ENCODE measurements at regions not wholly inside any gene's neighbourhood (a gene's known extent, or its start where the extent isn't known, plus 50 kb on each side); places are given as distances from the start of the nearest gene placed in this dataset.

DNA sequence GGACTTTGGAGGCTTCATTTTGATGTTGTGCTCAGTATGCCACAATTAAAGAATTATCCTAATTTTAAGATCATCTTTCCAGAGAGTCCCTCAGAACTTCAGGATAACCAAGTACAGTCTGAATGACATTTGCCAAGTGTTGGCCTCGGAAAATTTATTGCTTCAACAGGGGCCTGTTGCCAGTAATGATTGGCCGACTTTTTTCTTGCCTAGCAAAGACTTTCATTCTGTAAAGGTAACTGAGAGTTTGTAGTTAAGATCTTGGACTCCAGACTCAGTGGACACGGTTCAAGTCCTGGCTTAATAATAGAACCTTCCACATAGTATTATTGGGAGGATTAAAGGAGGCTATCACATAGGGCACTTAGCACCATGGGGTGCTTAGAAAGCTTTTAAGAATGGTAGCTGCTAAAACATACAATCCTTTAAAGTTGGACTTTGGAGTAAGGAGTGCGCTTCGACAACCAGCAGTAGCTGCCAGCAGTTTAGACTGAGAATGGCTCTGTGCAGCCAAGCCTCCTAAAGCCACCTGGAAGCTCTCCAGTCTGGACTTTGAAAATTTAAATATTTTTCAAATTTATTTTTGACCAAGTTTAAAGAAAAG, 90.0 kb downstream of the PLCE1 start:
- H3K4me1 ChIP-seq (ENCODE audit: insufficient read depth): no peaks in the 10 kb centered on the region
- H3K4me3 Mint-ChIP-seq: no peak overlapping the region
- no peaks in the 10 kb centered on the region for H3K36me3 Mint-ChIP-seq (ENCODE audit: low read depth)
- H2AFZ ChIP-seq: no peak overlapping the region
- H3F3A ChIP-seq (replicated peaks; ENCODE audit: low read depth): no peaks in the 10 kb centered on the region
- no peaks in the 10 kb centered on the region for H3K9me2 ChIP-seq (ENCODE audit: insufficient read depth)
- H3K79me2 ChIP-seq (replicated peaks; ENCODE audit: insufficient read depth): no peaks in the 10 kb centered on the region
- no peak overlapping the region for H3K27ac ChIP-seq (ENCODE audit: low read depth)
- no peaks in the 10 kb centered on the region for H4K20me1 ChIP-seq (replicated peaks; ENCODE audit: insufficient read depth)
- H3K4me3 ChIP-seq: no peak overlapping the region
- H3K9me3 Mint-ChIP-seq: no peaks in the 10 kb centered on the region; the same call in 2 of the 3 replicates
- DNase-seq (ENCODE audit: low spot score): no peak
- no peaks in the 10 kb centered on the region for H3K27me3 ChIP-seq (ENCODE audit: insufficient read depth)
- H3K36me3 ChIP-seq (ENCODE audit: insufficient read depth): no peaks in the 10 kb centered on the region
- H3K4me1 Mint-ChIP-seq: peaks cover under 1% of the 10 kb centered on the region; the same call in 2 of the 3 replicates
- peaks cover 4% of the 10 kb centered on the region for H3K27me3 Mint-ChIP-seq (ENCODE audit: insufficient read depth, low read depth, poor library complexity)
- ATAC-seq: no peak
- no peak overlapping the region for H3K4me2 ChIP-seq
- no peak overlapping the region for H3K27ac Mint-ChIP-seq
- TF ChIP-seq ZNF331 (CRISPR knock-in tag; IDR thresholded peaks at IDR 0.05; ENCODE audit: low read depth): no peak

DNA sequence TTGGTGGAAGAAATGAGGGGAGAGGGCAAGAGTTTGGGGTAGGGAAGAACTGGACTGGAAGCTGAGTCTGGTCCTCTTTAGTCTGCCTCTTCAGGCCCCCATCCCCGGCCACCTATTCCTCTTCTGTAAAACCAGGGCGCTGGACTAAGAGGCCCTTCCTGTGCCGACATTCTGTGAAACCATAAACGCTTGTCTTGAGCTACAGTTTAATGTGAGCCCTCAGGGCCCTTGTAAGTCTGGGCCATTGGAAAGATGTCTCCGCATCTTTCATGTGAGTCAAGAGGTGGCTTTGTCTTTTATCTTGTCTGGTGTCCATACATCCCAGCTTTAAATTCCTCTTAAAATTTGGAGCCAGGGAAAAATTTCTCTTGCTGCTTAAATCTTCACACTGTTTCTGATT, 90.6 kb downstream of the PLCE1 start:
- Histone ChIP-seq H3K4me1 (ENCODE audit: insufficient read depth) (no peaks in the 10 kb centered on the region), H3F3A (replicated peaks; ENCODE audit: low read depth) (no peaks in the 10 kb centered on the region), H4K20me1 (replicated peaks; ENCODE audit: insufficient read depth) (no peaks in the 10 kb centered on the region), H3K79me2 (replicated peaks; ENCODE audit: insufficient read depth) (no peaks in the 10 kb centered on the region), H3K27ac (ENCODE audit: low read depth) (no peak overlapping the region), H3K4me3 (no peak overlapping the region), H2AFZ (0 out of 2 replicates have a peak overlapping the region, but pooled peaks have one; percentile 28), H3K27me3 (ENCODE audit: insufficient read depth) (no peaks in the 10 kb centered on the region), H3K36me3 (ENCODE audit: insufficient read depth) (no peaks in the 10 kb centered on the region), H3K9me2 (ENCODE audit: insufficient read depth) (no peaks in the 10 kb centered on the region), H3K4me2 (no peak overlapping the region)
- Mint-ChIP-seq H3K4me3 (no peak overlapping the region), H3K4me1 (peaks cover 3% of the 10 kb centered on the region; the same call in 2 of the 3 replicates), H3K36me3 (ENCODE audit: low read depth) (no peaks in the 10 kb centered on the region), H3K27ac (no peak overlapping the region), H3K9me3 (no peaks in the 10 kb centered on the region; the same call in 2 of the 3 replicates), H3K27me3 (ENCODE audit: insufficient read depth, low read depth, poor library complexity) (peaks cover 4% of the 10 kb centered on the region)
- no peak for ATAC-seq
- no peak for DNase-seq (ENCODE audit: low spot score)
- TF ChIP-seq, protein P1, sequence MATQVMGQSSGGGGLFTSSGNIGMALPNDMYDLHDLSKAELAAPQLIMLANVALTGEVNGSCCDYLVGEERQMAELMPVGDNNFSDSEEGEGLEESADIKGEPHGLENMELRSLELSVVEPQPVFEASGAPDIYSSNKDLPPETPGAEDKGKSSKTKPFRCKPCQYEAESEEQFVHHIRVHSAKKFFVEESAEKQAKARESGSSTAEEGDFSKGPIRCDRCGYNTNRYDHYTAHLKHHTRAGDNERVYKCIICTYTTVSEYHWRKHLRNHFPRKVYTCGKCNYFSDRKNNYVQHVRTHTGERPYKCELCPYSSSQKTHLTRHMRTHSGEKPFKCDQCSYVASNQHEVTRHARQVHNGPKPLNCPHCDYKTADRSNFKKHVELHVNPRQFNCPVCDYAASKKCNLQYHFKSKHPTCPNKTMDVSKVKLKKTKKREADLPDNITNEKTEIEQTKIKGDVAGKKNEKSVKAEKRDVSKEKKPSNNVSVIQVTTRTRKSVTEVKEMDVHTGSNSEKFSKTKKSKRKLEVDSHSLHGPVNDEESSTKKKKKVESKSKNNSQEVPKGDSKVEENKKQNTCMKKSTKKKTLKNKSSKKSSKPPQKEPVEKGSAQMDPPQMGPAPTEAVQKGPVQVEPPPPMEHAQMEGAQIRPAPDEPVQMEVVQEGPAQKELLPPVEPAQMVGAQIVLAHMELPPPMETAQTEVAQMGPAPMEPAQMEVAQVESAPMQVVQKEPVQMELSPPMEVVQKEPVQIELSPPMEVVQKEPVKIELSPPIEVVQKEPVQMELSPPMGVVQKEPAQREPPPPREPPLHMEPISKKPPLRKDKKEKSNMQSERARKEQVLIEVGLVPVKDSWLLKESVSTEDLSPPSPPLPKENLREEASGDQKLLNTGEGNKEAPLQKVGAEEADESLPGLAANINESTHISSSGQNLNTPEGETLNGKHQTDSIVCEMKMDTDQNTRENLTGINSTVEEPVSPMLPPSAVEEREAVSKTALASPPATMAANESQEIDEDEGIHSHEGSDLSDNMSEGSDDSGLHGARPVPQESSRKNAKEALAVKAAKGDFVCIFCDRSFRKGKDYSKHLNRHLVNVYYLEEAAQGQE (IDR thresholded peaks at IDR 0.05; ENCODE audit: unreplicated experiment): no peak
- TF ChIP-seq JUNB (IDR thresholded peaks at IDR 0.05; ENCODE audit: unreplicated experiment) (no peak), CREB1 (CRISPR knock-in tag; IDR thresholded peaks at IDR 0.05; ENCODE audit: low read depth) (no peak), STAT1 (IDR thresholded peaks at IDR 0.05; ENCODE audit: unreplicated experiment) (no peak), POLR2AphosphoS5 (IDR thresholded peaks at IDR 0.05; ENCODE audit: low read depth) (no peak), EZH2phosphoT487 (IDR thresholded peaks at IDR 0.05; ENCODE audit: unreplicated experiment) (no peak), NANOG (IDR thresholded peaks at IDR 0.05; ENCODE audit: borderline replicate concordance) (no peak), ZNF114 (CRISPR knock-in tag; IDR thresholded peaks at IDR 0.05) (no peak)
- TF ChIP-seq, protein P2, sequence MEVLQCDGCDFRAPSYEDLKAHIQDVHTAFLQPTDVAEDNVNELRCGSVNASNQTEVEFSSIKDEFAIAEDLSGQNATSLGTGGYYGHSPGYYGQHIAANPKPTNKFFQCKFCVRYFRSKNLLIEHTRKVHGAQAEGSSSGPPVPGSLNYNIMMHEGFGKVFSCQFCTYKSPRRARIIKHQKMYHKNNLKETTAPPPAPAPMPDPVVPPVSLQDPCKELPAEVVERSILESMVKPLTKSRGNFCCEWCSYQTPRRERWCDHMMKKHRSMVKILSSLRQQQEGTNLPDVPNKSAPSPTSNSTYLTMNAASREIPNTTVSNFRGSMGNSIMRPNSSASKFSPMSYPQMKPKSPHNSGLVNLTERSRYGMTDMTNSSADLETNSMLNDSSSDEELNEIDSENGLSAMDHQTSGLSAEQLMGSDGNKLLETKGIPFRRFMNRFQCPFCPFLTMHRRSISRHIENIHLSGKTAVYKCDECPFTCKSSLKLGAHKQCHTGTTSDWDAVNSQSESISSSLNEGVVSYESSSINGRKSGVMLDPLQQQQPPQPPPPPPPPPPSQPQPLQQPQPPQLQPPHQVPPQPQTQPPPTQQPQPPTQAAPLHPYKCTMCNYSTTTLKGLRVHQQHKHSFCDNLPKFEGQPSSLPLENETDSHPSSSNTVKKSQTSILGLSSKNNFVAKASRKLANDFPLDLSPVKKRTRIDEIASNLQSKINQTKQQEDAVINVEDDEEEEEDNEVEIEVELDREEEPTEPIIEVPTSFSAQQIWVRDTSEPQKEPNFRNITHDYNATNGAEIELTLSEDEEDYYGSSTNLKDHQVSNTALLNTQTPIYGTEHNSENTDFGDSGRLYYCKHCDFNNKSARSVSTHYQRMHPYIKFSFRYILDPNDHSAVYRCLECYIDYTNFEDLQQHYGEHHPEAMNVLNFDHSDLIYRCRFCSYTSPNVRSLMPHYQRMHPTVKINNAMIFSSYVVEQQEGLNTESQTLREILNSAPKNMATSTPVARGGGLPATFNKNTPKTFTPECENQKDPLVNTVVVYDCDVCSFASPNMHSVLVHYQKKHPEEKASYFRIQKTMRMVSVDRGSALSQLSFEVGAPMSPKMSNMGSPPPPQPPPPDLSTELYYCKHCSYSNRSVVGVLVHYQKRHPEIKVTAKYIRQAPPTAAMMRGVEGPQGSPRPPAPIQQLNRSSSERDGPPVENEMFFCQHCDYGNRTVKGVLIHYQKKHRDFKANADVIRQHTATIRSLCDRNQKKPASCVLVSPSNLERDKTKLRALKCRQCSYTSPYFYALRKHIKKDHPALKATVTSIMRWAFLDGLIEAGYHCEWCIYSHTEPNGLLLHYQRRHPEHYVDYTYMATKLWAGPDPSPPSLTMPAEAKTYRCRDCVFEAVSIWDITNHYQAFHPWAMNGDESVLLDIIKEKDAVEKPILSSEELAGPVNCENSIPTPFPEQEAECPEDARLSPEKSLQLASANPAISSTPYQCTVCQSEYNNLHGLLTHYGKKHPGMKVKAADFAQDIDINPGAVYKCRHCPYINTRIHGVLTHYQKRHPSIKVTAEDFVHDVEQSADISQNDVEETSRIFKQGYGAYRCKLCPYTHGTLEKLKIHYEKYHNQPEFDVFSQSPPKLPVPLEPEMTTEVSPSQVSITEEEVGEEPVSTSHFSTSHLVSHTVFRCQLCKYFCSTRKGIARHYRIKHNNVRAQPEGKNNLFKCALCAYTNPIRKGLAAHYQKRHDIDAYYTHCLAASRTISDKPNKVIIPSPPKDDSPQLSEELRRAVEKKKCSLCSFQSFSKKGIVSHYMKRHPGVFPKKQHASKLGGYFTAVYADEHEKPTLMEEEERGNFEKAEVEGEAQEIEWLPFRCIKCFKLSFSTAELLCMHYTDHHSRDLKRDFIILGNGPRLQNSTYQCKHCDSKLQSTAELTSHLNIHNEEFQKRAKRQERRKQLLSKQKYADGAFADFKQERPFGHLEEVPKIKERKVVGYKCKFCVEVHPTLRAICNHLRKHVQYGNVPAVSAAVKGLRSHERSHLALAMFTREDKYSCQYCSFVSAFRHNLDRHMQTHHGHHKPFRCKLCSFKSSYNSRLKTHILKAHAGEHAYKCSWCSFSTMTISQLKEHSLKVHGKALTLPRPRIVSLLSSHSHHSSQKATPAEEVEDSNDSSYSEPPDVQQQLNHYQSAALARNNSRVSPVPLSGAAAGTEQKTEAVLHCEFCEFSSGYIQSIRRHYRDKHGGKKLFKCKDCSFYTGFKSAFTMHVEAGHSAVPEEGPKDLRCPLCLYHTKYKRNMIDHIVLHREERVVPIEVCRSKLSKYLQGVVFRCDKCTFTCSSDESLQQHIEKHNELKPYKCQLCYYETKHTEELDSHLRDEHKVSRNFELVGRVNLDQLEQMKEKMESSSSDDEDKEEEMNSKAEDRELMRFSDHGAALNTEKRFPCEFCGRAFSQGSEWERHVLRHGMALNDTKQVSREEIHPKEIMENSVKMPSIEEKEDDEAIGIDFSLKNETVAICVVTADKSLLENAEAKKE (CRISPR knock-in tag; IDR thresholded peaks at IDR 0.05): no peak
- TF ChIP-seq, protein P3, sequence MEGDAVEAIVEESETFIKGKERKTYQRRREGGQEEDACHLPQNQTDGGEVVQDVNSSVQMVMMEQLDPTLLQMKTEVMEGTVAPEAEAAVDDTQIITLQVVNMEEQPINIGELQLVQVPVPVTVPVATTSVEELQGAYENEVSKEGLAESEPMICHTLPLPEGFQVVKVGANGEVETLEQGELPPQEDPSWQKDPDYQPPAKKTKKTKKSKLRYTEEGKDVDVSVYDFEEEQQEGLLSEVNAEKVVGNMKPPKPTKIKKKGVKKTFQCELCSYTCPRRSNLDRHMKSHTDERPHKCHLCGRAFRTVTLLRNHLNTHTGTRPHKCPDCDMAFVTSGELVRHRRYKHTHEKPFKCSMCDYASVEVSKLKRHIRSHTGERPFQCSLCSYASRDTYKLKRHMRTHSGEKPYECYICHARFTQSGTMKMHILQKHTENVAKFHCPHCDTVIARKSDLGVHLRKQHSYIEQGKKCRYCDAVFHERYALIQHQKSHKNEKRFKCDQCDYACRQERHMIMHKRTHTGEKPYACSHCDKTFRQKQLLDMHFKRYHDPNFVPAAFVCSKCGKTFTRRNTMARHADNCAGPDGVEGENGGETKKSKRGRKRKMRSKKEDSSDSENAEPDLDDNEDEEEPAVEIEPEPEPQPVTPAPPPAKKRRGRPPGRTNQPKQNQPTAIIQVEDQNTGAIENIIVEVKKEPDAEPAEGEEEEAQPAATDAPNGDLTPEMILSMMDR (conservative IDR thresholded peaks at IDR 0.05; ENCODE audit: low read depth in 2 of 2): no peak

Data from GM23338 (cell line).